SU-DHL-6 (cell line): ENCODE measurements at regions not wholly inside any gene's neighbourhood (a gene's known extent, or its start where the extent isn't known, plus 50 kb on each side); places are given as distances from the start of the nearest gene placed in this dataset.

Experiments
- CTCF ChIP-seq: fragments of 200-600 bp; sonication (generic); IDR thresholded peaks from one replicate; pipeline ENCODE4 v1.5.1; 2017; ENCODE audit warnings: antibody characterized with exemption, mild to moderate bottlenecking, low read length, moderate library complexity; ENCODE audit not compliant: insufficient read depth, poor library complexity, severe bottlenecking
- EZH2phosphoT487 ChIP-seq: fragments of 200-600 bp; sonication (generic), shearing (Covaris generic); conservative IDR thresholded peaks from 2 replicates; pipeline ENCODE4 v1.6.1; 2018; ENCODE audit warnings: mild to moderate bottlenecking, antibody characterized with exemption, low read length, moderate library complexity, mixed read lengths

GRCh38 chr21:35506352-35506751 lies 457.2 kb upstream of the RUNX1 start:
- TF ChIP-seq CTCF = no peak
- TF ChIP-seq EZH2phosphoT487 = no peak
